NCI-H774 (cell line): ENCODE measurements at regions not wholly inside any gene's neighbourhood (a gene's known extent, or its start where the extent isn't known, plus 50 kb on each side); places are given as distances from the start of the nearest gene placed in this dataset.
A peak's percentile ranks its signal among the peaks of the same experiment; 100 is the strongest.
"Not testable (repeated sequence)": the region's sequence is repeated elsewhere in the genome, so short reads cannot be mapped to it uniquely, and the experiment has no call there.

ENCODE experiments used
- DNase-seq: peaks from one replicate; lab custom pipeline; 2025; lab: John Stamatoyannopoulos, UW

- DNase-seq = no peak
Observed at GRCh38 chr2:212871597-212871996, 279.8 kb downstream of the IKZF2 start.

- no peak for DNase-seq
Observed at GRCh38 chr2:212864186-212864585, 287.2 kb downstream of the IKZF2 start.

GRCh38 chr2:212863185-212863588, 288.2 kb downstream of the IKZF2 start:
- DNase-seq = no peak

GRCh38 chr2:212858496-212858895, 292.9 kb downstream of the IKZF2 start:
- DNase-seq = no peak

- DNase-seq = no peak
Observed at GRCh38 chr2:212854771-212855170, 296.6 kb downstream of the IKZF2 start.

- no peak for DNase-seq
Observed at GRCh38 chr2:212854116-212854515, 297.3 kb downstream of the IKZF2 start.

GRCh38 chr2:212845941-212846340, 305.5 kb downstream of the IKZF2 start:
- no peak for DNase-seq

- DNase-seq = no peak
Observed at GRCh38 chr2:212843409-212844199, 305.0 kb upstream of the ERBB4 start.

GRCh38 chr2:212842544-212843185, 304.1 kb upstream of the ERBB4 start:
- no peak for DNase-seq

GRCh38 chr2:212841460-212841859, 302.9 kb upstream of the ERBB4 start:
- DNase-seq = no peak

- DNase-seq = no peak
Observed at GRCh38 chr2:212832211-212833195, 293.9 kb upstream of the ERBB4 start.

GRCh38 chr2:212831671-212832199, 293.1 kb upstream of the ERBB4 start:
- DNase-seq = no peak

GRCh38 chr2:212816267-212816666, 277.7 kb upstream of the ERBB4 start:
- no peak for DNase-seq

- DNase-seq = no peak
Observed at GRCh38 chr2:212815453-212815852, 276.9 kb upstream of the ERBB4 start.

- DNase-seq = peak; percentile 13
Observed at GRCh38 chr2:212814941-212815340, 276.3 kb upstream of the ERBB4 start.

- DNase-seq = no peak
Observed at GRCh38 chr2:212811921-212812320, 273.3 kb upstream of the ERBB4 start.

- no peak for DNase-seq
Observed at GRCh38 chr2:212811036-212811805, 272.6 kb upstream of the ERBB4 start.

- no peak for DNase-seq
Observed at GRCh38 chr2:212797484-212798205, 259.0 kb upstream of the ERBB4 start.

GRCh38 chr2:212794471-212794870, 255.9 kb upstream of the ERBB4 start:
- DNase-seq = no peak

GRCh38 chr2:212791569-212791968, 253.0 kb upstream of the ERBB4 start:
- no peak for DNase-seq

- DNase-seq = not testable (repeated sequence)
Observed at GRCh38 chr2:212786088-212786487, 247.5 kb upstream of the ERBB4 start.
